ENCODE measurements at regions not wholly inside any gene's neighbourhood (a gene's known extent, or its start where the extent isn't known, plus 50 kb on each side); places are given as distances from the start of the nearest gene placed in this dataset.

GRCh38 chr19:28426110-28426729 lies 786.7 kb downstream of the UQCRFS1 start:
- DNase-seq (ENCODE audit: low read depth in 2 of 3, low spot score in 1 of 3) = no peak

- DNase-seq (ENCODE audit: low read depth in 2 of 3, low spot score in 1 of 3) = no peak
Observed at GRCh38 chr19:28425046-28425931, 787.7 kb downstream of the UQCRFS1 start.

GRCh38 chr19:28424662-28425045 lies 788.3 kb downstream of the UQCRFS1 start:
- no peak for DNase-seq (ENCODE audit: low read depth in 2 of 3, low spot score in 1 of 3)

- no peak for DNase-seq (ENCODE audit: low read depth in 2 of 3, low spot score in 1 of 3)
Observed at GRCh38 chr19:28424077-28424476, 788.9 kb downstream of the UQCRFS1 start.

GRCh38 chr19:28422791-28423650 lies 789.9 kb downstream of the UQCRFS1 start:
- DNase-seq (ENCODE audit: low read depth in 2 of 3, low spot score in 1 of 3) = no peak

- DNase-seq (ENCODE audit: low read depth in 2 of 3, low spot score in 1 of 3) = no peak
Observed at GRCh38 chr19:28422046-28422445, 790.9 kb downstream of the UQCRFS1 start.

GRCh38 chr19:28420811-28421550 lies 792.0 kb downstream of the UQCRFS1 start:
- no peak for DNase-seq (ENCODE audit: low read depth in 2 of 3, low spot score in 1 of 3)

GRCh38 chr19:28419312-28419711 lies 793.6 kb downstream of the UQCRFS1 start:
- no peak for DNase-seq (ENCODE audit: low read depth in 2 of 3, low spot score in 1 of 3)

GRCh38 chr19:28417361-28417760 lies 795.6 kb downstream of the UQCRFS1 start:
- no peak for DNase-seq (ENCODE audit: low read depth in 2 of 3, low spot score in 1 of 3)

GRCh38 chr19:28416245-28416644 lies 796.7 kb downstream of the UQCRFS1 start:
- DNase-seq (ENCODE audit: low read depth in 2 of 3, low spot score in 1 of 3) = no peak

- no peak for DNase-seq (ENCODE audit: low read depth in 2 of 3, low spot score in 1 of 3)
Observed at GRCh38 chr19:28414748-28415147, 798.2 kb downstream of the UQCRFS1 start.

- DNase-seq (ENCODE audit: low read depth in 2 of 3, low spot score in 1 of 3) = no peak
Observed at GRCh38 chr19:28409859-28410258, 803.1 kb downstream of the UQCRFS1 start.

- no peak for DNase-seq (ENCODE audit: low read depth in 2 of 3, low spot score in 1 of 3)
Observed at GRCh38 chr19:28406966-28407365, 806.0 kb downstream of the UQCRFS1 start.

- DNase-seq (ENCODE audit: low read depth in 2 of 3, low spot score in 1 of 3) = no peak
Observed at GRCh38 chr19:28405346-28405742, 807.6 kb downstream of the UQCRFS1 start.

- no peak for DNase-seq (ENCODE audit: low read depth in 2 of 3, low spot score in 1 of 3)
Observed at GRCh38 chr19:28404472-28404871, 808.5 kb downstream of the UQCRFS1 start.

GRCh38 chr19:28403690-28404089 lies 809.3 kb downstream of the UQCRFS1 start:
- DNase-seq (ENCODE audit: low read depth in 2 of 3, low spot score in 1 of 3) = no peak

GRCh38 chr19:28402701-28403290 lies 810.2 kb downstream of the UQCRFS1 start:
- no peak for DNase-seq (ENCODE audit: low read depth in 2 of 3, low spot score in 1 of 3)

GRCh38 chr19:28401739-28402424 lies 811.1 kb downstream of the UQCRFS1 start:
- no peak for DNase-seq (ENCODE audit: low read depth in 2 of 3, low spot score in 1 of 3)

GRCh38 chr19:28400953-28401671 lies 811.8 kb downstream of the UQCRFS1 start:
- no peak for DNase-seq (ENCODE audit: low read depth in 2 of 3, low spot score in 1 of 3)

Data from stimulated activated CD4-positive, alpha-beta T cell treated with anti-CD3 and anti-CD28 coated beads, Interleukin-12 subunit alpha, Interleukin-12 subunit beta, amount 100 ng/mL, for 48 hours (primary cell).